ENCODE measurements at regions not wholly inside any gene's neighbourhood (a gene's known extent, or its start where the extent isn't known, plus 50 kb on each side); places are given as distances from the start of the nearest gene placed in this dataset.

- Histone ChIP-seq H3K79me2 (ENCODE audit: low read depth) (no peaks in the 10 kb centered on the region), H2AFZ (no peak overlapping the region), H3K27me3 (ENCODE audit: insufficient read depth, low read depth) (no peaks in the 10 kb centered on the region), H3K4me3 (no peak overlapping the region), H4K20me1 (ENCODE audit: insufficient read depth) (no peaks in the 10 kb centered on the region), H3K9me3 (ENCODE audit: insufficient read depth, low read depth) (no peaks in the 10 kb centered on the region), H3K9me2 (ENCODE audit: insufficient read depth) (no peaks in the 10 kb centered on the region), H3F3A (ENCODE audit: insufficient read depth, low read depth) (no peaks in the 10 kb centered on the region), H3K36me3 (ENCODE audit: low read depth) (no peaks in the 10 kb centered on the region), H3K4me1 (replicated peaks; ENCODE audit: insufficient read depth) (no peaks in the 10 kb centered on the region), H3K4me2 (no peak overlapping the region), H3K27ac (no peak overlapping the region)
- TF ChIP-seq EZH2 (IDR thresholded peaks at IDR 0.05; ENCODE audit: low read depth) (no peak), CTCF (conservative IDR thresholded peaks at IDR 0.05) (no peak)
- CTCF ChIA-PET = no interaction called here
- POLR2A ChIA-PET (ENCODE audit: unreplicated experiment) = no interaction called here
- intact Hi-C loops (cut with micrococcal nuclease; ENCODE audit: unreplicated experiment) = no loop called here
- DNase-seq = no peak
- no TSS peak for BruUV-seq (replicated peaks)
Observed at GRCh38 chr14:53742233-53742620, 214.4 kb downstream of the BMP4 start.

- Histone ChIP-seq H2AFZ (no peak overlapping the region), H3K9me3 (ENCODE audit: insufficient read depth, low read depth) (no peaks in the 10 kb centered on the region), H3K27me3 (ENCODE audit: insufficient read depth, low read depth) (no peaks in the 10 kb centered on the region), H3K79me2 (ENCODE audit: low read depth) (no peaks in the 10 kb centered on the region), H4K20me1 (ENCODE audit: insufficient read depth) (no peaks in the 10 kb centered on the region), H3K9me2 (ENCODE audit: insufficient read depth) (no peaks in the 10 kb centered on the region), H3F3A (ENCODE audit: insufficient read depth, low read depth) (no peaks in the 10 kb centered on the region), H3K36me3 (ENCODE audit: low read depth) (no peaks in the 10 kb centered on the region), H3K4me3 (no peak overlapping the region), H3K4me2 (no peak overlapping the region), H3K4me1 (replicated peaks; ENCODE audit: insufficient read depth) (no peaks in the 10 kb centered on the region), H3K27ac (no peak overlapping the region)
- POLR2A ChIA-PET (ENCODE audit: unreplicated experiment) = no interaction called here
- no peak for DNase-seq
- CTCF ChIA-PET = no interaction called here
- no TSS peak for BruUV-seq (replicated peaks)
- intact Hi-C loops (cut with micrococcal nuclease; ENCODE audit: unreplicated experiment) = no loop called here
- TF ChIP-seq EZH2 (IDR thresholded peaks at IDR 0.05; ENCODE audit: low read depth) (no peak), CTCF (conservative IDR thresholded peaks at IDR 0.05) (no peak)
Observed at GRCh38 chr14:53741479-53742232, 215.0 kb downstream of the BMP4 start.

GRCh38 chr14:53740570-53740969, 216.1 kb downstream of the BMP4 start:
- TF ChIP-seq EZH2 (IDR thresholded peaks at IDR 0.05; ENCODE audit: low read depth) (no peak), CTCF (conservative IDR thresholded peaks at IDR 0.05) (no peak)
- H4K20me1 ChIP-seq (ENCODE audit: insufficient read depth) = no peaks in the 10 kb centered on the region
- H3K9me2 ChIP-seq (ENCODE audit: insufficient read depth) = no peaks in the 10 kb centered on the region
- H3K9me3 ChIP-seq (ENCODE audit: insufficient read depth, low read depth) = no peaks in the 10 kb centered on the region
- no peaks in the 10 kb centered on the region for H3K27me3 ChIP-seq (ENCODE audit: insufficient read depth, low read depth)
- no peaks in the 10 kb centered on the region for H3F3A ChIP-seq (ENCODE audit: insufficient read depth, low read depth)
- no peak for DNase-seq
- BruUV-seq (replicated peaks) = no TSS peak
- intact Hi-C loops (cut with micrococcal nuclease; ENCODE audit: unreplicated experiment) = no loop called here
- H2AFZ ChIP-seq = no peak overlapping the region
- POLR2A ChIA-PET (ENCODE audit: unreplicated experiment) = interaction anchor here (0.7 kb wide), 1 partner anchor 512 kb away, joined by 7 read pairs; no protein-coding TSS in a partner anchor
- no peaks in the 10 kb centered on the region for H3K36me3 ChIP-seq (ENCODE audit: low read depth)
- H3K4me3 ChIP-seq = no peak overlapping the region
- H3K27ac ChIP-seq = no peak overlapping the region
- no peaks in the 10 kb centered on the region for H3K4me1 ChIP-seq (replicated peaks; ENCODE audit: insufficient read depth)
- CTCF ChIA-PET = no interaction called here
- H3K79me2 ChIP-seq (ENCODE audit: low read depth) = no peaks in the 10 kb centered on the region
- no peak overlapping the region for H3K4me2 ChIP-seq
